HEK293 (cell line): ENCODE measurements at regions not wholly inside any gene's neighbourhood (a gene's known extent, or its start where the extent isn't known, plus 50 kb on each side); places are given as distances from the start of the nearest gene placed in this dataset.

Experiments
- CTCF ChIA-PET: fragments of 350-600 bp; formaldehyde crosslinking; extraction: SDS; loops from one replicate; lab custom pipeline; 2021; ENCODE audit warnings: antibody characterized with exemption; lab: Yijun Ruan, JAX
- POLR2A ChIA-PET: fragments of 300-600 bp; formaldehyde crosslinking; extraction: SDS; loops from one replicate; lab custom pipeline; 2020; ENCODE audit warnings: antibody characterized with exemption, inconsistent platforms; lab: Yijun Ruan, JAX
- H3K27ac ChIP-seq: fragments of 200-500 bp; sonication (Bioruptor generic); 2 replicates; pipeline ENCODE4 v1.5.1; 2014; ENCODE audit warnings: low read depth, low read length, control low read depth, inconsistent platforms; ENCODE audit errors: extremely low read depth
- H3K36me3 ChIP-seq, 2 experiments: fragments of 200-500 bp in 1 of 2; sonication (Bioruptor generic) in 1 of 2; 1 replicate in 1 of 2; 2 replicates in 1 of 2; pipeline ENCODE4 v1.5.1; 2014 to 2017; ENCODE audit warnings: inconsistent platforms in 2 of 2, low read length in 2 of 2; ENCODE audit not compliant: control insufficient read depth in 2 of 2, insufficient read depth in 1 of 2
- H3K4me1 ChIP-seq: fragments of 200-500 bp; sonication (Bioruptor generic); 2 replicates; pipeline ENCODE4 v1.5.1; 2014; ENCODE audit warnings: mild to moderate bottlenecking, low read length, inconsistent platforms; ENCODE audit not compliant: control insufficient read depth, insufficient read depth
- H3K4me3 ChIP-seq: 2 replicates; pipeline ENCODE4 v1.5.1; 2011; ENCODE audit warnings: low read depth, mild to moderate bottlenecking, control low read depth, low read length, moderate library complexity
- H3K9me3 ChIP-seq: fragments of 200-500 bp; sonication (Bioruptor generic); 2 replicates; pipeline ENCODE4 v1.5.1; 2014; ENCODE audit warnings: low read depth, low read length, inconsistent platforms; ENCODE audit not compliant: control insufficient read depth, insufficient read depth
- ATF2 ChIP-seq: fragments of 450-650 bp; formaldehyde crosslinking; IDR thresholded peaks from 2 replicates; pipeline ENCODE4 v1.5.1; 2016; ENCODE audit warnings: missing biosample characterization, missing genetic modification characterization, low read depth
- BCL11B ChIP-seq: fragments of 450-650 bp; formaldehyde crosslinking; IDR thresholded peaks from 2 replicates; pipeline ENCODE4 v1.5.1; 2016; ENCODE audit warnings: low read depth, missing biosample characterization, missing genetic modification characterization
- HOXC10 ChIP-seq: sonication (generic); formaldehyde crosslinking; IDR thresholded peaks from 2 replicates; pipeline ENCODE4 v1.8.1; 2023; ENCODE audit warnings: mild to moderate bottlenecking, missing genetic modification reagents
- HOXD13 ChIP-seq: sonication (generic); formaldehyde crosslinking; IDR thresholded peaks from 2 replicates; pipeline ENCODE4 v1.8.0; 2022; ENCODE audit warnings: missing genetic modification reagents, borderline replicate concordance
- KLF7 ChIP-seq: fragments of 450-650 bp; formaldehyde crosslinking; IDR thresholded peaks from 2 replicates; pipeline ENCODE4 v1.5.1; 2016; ENCODE audit warnings: missing biosample characterization, missing genetic modification characterization, borderline replicate concordance
- PATZ1 ChIP-seq: fragments of 450-650 bp; formaldehyde crosslinking; IDR thresholded peaks from 2 replicates; pipeline ENCODE4 v1.5.1; 2016; ENCODE audit warnings: missing biosample characterization, missing genetic modification characterization
- RBAK ChIP-seq: fragments of 450-650 bp; formaldehyde crosslinking; IDR thresholded peaks from 2 replicates; pipeline ENCODE4 v1.5.1; 2016; ENCODE audit warnings: missing biosample characterization, missing genetic modification characterization
- SCRT1 ChIP-seq: fragments of 450-650 bp; formaldehyde crosslinking; IDR thresholded peaks from 2 replicates; pipeline ENCODE4 v1.5.1; 2016; ENCODE audit warnings: missing biosample characterization, missing genetic modification characterization, borderline replicate concordance
- SP7 ChIP-seq: fragments of 450-650 bp; formaldehyde crosslinking; IDR thresholded peaks from 2 replicates; pipeline ENCODE4 v1.5.1; 2016; ENCODE audit warnings: missing biosample characterization, missing genetic modification characterization
- TRIM28 ChIP-seq: IDR thresholded peaks from 2 replicates; pipeline ENCODE4 v1.6.1; 2011; ENCODE audit warnings: low read length, control low read depth, borderline replicate concordance
- ZBTB7A ChIP-seq: fragments of 450-650 bp; formaldehyde crosslinking; IDR thresholded peaks from 2 replicates; pipeline ENCODE4 v1.5.1; 2016; ENCODE audit warnings: low read depth, missing biosample characterization, missing genetic modification characterization
- ZIC2 ChIP-seq: fragments of 450-650 bp; formaldehyde crosslinking; IDR thresholded peaks from 2 replicates; pipeline ENCODE4 v1.5.1; 2016; ENCODE audit warnings: missing biosample characterization, missing genetic modification characterization
- ZNF112 ChIP-seq: fragments of 450-650 bp; formaldehyde crosslinking; IDR thresholded peaks from 2 replicates; pipeline ENCODE4 v1.5.0; 2017; ENCODE audit warnings: missing biosample characterization, missing genetic modification characterization
- ZNF121 ChIP-seq: fragments of 450-650 bp; formaldehyde crosslinking; IDR thresholded peaks from 2 replicates; pipeline ENCODE4 v1.5.1; 2016; ENCODE audit warnings: missing biosample characterization, missing genetic modification characterization
- ZNF148 ChIP-seq: fragments of 450-650 bp; formaldehyde crosslinking; IDR thresholded peaks from 2 replicates; pipeline ENCODE4 v1.5.0; 2017; ENCODE audit warnings: missing biosample characterization, missing genetic modification characterization, borderline replicate concordance
- ZNF155 ChIP-seq: fragments of 450-650 bp; formaldehyde crosslinking; IDR thresholded peaks from 2 replicates; pipeline ENCODE4 v1.5.1; 2016; ENCODE audit warnings: missing biosample characterization, missing genetic modification characterization
- ZNF157 ChIP-seq: fragments of 450-650 bp; formaldehyde crosslinking; IDR thresholded peaks from 2 replicates; pipeline ENCODE4 v1.5.1; 2016; ENCODE audit warnings: missing biosample characterization, missing genetic modification characterization
- ZNF16 ChIP-seq: fragments of 450-650 bp; formaldehyde crosslinking; IDR thresholded peaks from 2 replicates; pipeline ENCODE4 v1.5.1; 2016; ENCODE audit warnings: low read depth, missing biosample characterization, missing genetic modification characterization
- ZNF19 ChIP-seq: fragments of 450-650 bp; formaldehyde crosslinking; IDR thresholded peaks from 2 replicates; pipeline ENCODE4; 2016; ENCODE audit warnings: missing biosample characterization, missing genetic modification characterization, low read depth
- ZNF2 ChIP-seq: fragments of 450-650 bp; formaldehyde crosslinking; IDR thresholded peaks from 2 replicates; pipeline ENCODE4 v1.5.1; 2016; ENCODE audit warnings: missing biosample characterization, missing genetic modification characterization
- ZNF211 ChIP-seq: fragments of 450-650 bp; formaldehyde crosslinking; IDR thresholded peaks from 2 replicates; pipeline ENCODE4 v1.5.1; 2016; ENCODE audit warnings: low read depth, missing biosample characterization, missing genetic modification characterization
- ZNF302 ChIP-seq: fragments of 450-650 bp; formaldehyde crosslinking; IDR thresholded peaks from 2 replicates; pipeline ENCODE4 v1.5.1; 2016; ENCODE audit warnings: missing biosample characterization, missing genetic modification characterization, low read depth
- ZNF433 ChIP-seq: fragments of 450-650 bp; formaldehyde crosslinking; IDR thresholded peaks from 2 replicates; pipeline ENCODE4 v1.5.1; 2016; ENCODE audit warnings: missing biosample characterization, missing genetic modification characterization, low read depth
- ZNF580 ChIP-seq: fragments of 450-650 bp; formaldehyde crosslinking; IDR thresholded peaks from 2 replicates; pipeline ENCODE4 v1.5.1; 2016; ENCODE audit warnings: missing biosample characterization, missing genetic modification characterization
- ZNF624 ChIP-seq: fragments of 450-650 bp; formaldehyde crosslinking; IDR thresholded peaks from 2 replicates; pipeline ENCODE4 v1.5.1; 2017; ENCODE audit warnings: missing biosample characterization, missing genetic modification characterization
- ZNF639 ChIP-seq: fragments of 450-650 bp; formaldehyde crosslinking; IDR thresholded peaks from 2 replicates; pipeline ENCODE4 v1.5.1; 2016; ENCODE audit warnings: missing biosample characterization, missing genetic modification characterization
- ZNF658 ChIP-seq: fragments of 450-650 bp; formaldehyde crosslinking; IDR thresholded peaks from 2 replicates; pipeline ENCODE4; 2016; ENCODE audit warnings: missing biosample characterization, missing genetic modification characterization
- ZNF785 ChIP-seq: fragments of 450-650 bp; formaldehyde crosslinking; IDR thresholded peaks from 2 replicates; pipeline ENCODE4 v1.5.1; 2016; ENCODE audit warnings: missing biosample characterization, missing genetic modification characterization
- ZSCAN30 ChIP-seq: fragments of 450-650 bp; IDR thresholded peaks from 2 replicates; pipeline ENCODE4 v1.5.1; 2018; ENCODE audit warnings: missing biosample characterization, mild to moderate bottlenecking, missing genetic modification characterization, moderate library complexity
- ZSCAN5A ChIP-seq: fragments of 450-650 bp; formaldehyde crosslinking; IDR thresholded peaks from 2 replicates; pipeline ENCODE4 v1.5.1; 2016; ENCODE audit warnings: missing biosample characterization, missing genetic modification characterization

- Histone ChIP-seq H3K4me3 (no peak overlapping the region), H3K9me3 (no peaks in the 10 kb centered on the region), H3K36me3 (no peaks in the 10 kb centered on the region), H3K27ac (no peak overlapping the region), H3K4me1 (no peaks in the 10 kb centered on the region)
- TF ChIP-seq HOXD13 (CRISPR knock-in tag) (no peak), RBAK (tag by site-specific recombination) (no peak), ZNF624 (no peak), ATF2 (no peak), ZNF211 (tag by site-specific recombination) (no peak), ZNF148 (tag by site-specific recombination) (no peak), ZNF16 (tag by site-specific recombination) (no peak), KLF7 (tag by site-specific recombination) (no peak), ZNF639 (tag by site-specific recombination) (no peak), ZSCAN30 (tag by site-specific recombination) (no peak), ZSCAN5A (no peak), SCRT1 (tag by site-specific recombination) (no peak), ZNF2 (tag by site-specific recombination) (no peak), ZNF155 (tag by site-specific recombination) (no peak), TRIM28 (no peak), ZNF580 (tag by site-specific recombination) (no peak), SP7 (tag by site-specific recombination) (no peak)
- POLR2A ChIA-PET, result interaction anchor here (0.7 to 1.1 kb wide), 5 partner anchors 31 to 1762 kb away, joined by 3 to 6 read pairs (median 3); partner anchors contain the start of gene TMPO
- CTCF ChIA-PET, result interaction anchor here (0.6 to 2.1 kb wide), 9 partner anchors 11 to 84 kb away, joined by 3 to 11 read pairs (median 4); no protein-coding TSS in a partner anchor
Observed at GRCh38 chr12:98425859-98426258, 89.5 kb upstream of the TMPO start.

- POLR2A ChIA-PET, result no interaction called here
- H3K27ac ChIP-seq, result no peak overlapping the region
- H3K4me3 ChIP-seq, result no peak overlapping the region
- CTCF ChIA-PET, result no interaction called here
- H3K4me1 ChIP-seq, result no peaks in the 10 kb centered on the region
- H3K9me3 ChIP-seq, result no peaks in the 10 kb centered on the region
- H3K36me3 ChIP-seq, result no peaks in the 10 kb centered on the region
- TF ChIP-seq PATZ1 (tag by site-specific recombination) (no peak), ZNF433 (tag by site-specific recombination) (no peak), ZBTB7A (tag by site-specific recombination) (no peak), ZNF157 (tag by site-specific recombination) (no peak), ZNF302 (tag by site-specific recombination) (no peak), ZNF658 (tag by site-specific recombination) (no peak), HOXC10 (CRISPR knock-in tag) (no peak), ZNF121 (tag by site-specific recombination) (no peak), BCL11B (tag by site-specific recombination) (no peak), ZNF112 (no peak), ZNF785 (tag by site-specific recombination) (no peak), ZNF19 (no peak), ZIC2 (tag by site-specific recombination) (no peak)
Observed at GRCh38 chr12:98431089-98431488, 84.3 kb upstream of the TMPO start.
